Stimulated activated CD4-positive, alpha-beta T cell treated with anti-CD3 and anti-CD28 coated beads, Interleukin-4, amount 100 ng/mL, for 24 hours (primary cell): ENCODE measurements at regions not wholly inside any gene's neighbourhood (a gene's known extent, or its start where the extent isn't known, plus 50 kb on each side); places are given as distances from the start of the nearest gene placed in this dataset.

ENCODE experiments used
- DNase-seq: peaks from one replicate; pipeline ENCODE4 v3.0.0-alpha.2; 2020

DNA sequence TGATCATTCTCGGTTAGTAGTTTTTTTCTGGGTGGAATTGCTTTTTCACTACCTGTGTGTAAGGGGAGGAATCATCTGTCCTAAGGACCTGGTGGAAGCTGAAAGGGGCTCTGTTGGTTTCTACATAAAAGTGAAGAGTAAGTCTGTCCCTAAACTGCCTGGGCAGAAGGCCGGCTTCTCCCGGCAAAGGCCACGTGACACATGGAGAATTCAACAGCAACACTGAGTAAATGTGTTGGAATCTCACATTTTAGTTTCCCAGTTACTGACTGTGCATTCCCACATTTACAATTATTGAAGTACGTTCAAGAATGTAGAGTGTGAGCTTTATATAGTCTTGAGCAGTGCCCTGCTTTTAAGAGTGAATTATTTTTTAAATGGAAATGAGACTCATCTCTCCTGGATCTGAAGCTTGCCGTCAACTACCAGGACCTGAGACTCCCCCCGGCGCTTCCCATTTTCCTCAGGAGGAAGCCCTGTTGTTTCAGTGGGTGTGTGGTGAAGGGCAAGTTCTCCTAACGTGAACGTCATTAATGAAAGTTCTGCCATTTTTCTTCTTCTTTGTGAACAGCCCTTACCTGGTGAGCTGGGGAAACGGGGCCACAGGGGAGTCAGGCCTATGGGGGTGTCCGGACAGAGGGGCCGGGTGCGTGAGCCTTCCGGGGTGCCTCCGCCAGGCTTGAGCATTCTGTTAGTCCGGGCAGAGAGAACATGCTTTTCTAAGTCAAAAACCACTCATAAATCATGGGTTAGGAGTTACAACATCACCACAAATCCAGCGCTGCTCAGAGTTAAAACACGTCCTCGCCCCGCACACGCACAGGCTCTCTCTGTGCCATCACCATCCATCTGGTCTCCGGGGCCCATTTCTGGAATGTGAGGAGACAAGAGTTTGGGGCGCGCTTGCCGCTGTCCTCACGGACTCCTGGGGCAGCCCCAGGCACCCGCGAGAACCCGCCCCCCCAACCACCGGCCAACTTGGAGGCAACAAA is 56.6 kb upstream of the SMOC2 start:
- no peak for DNase-seq

- DNase-seq: no peak
Observed at GRCh38 chr6:168385037-168385759, 55.8 kb upstream of the SMOC2 start.

- no peak for DNase-seq
Observed at GRCh38 chr6:168385858-168386735, 54.9 kb upstream of the SMOC2 start.

GRCh38 chr6:168386973-168387372 is 54.0 kb upstream of the SMOC2 start:
- DNase-seq: no peak

DNA sequence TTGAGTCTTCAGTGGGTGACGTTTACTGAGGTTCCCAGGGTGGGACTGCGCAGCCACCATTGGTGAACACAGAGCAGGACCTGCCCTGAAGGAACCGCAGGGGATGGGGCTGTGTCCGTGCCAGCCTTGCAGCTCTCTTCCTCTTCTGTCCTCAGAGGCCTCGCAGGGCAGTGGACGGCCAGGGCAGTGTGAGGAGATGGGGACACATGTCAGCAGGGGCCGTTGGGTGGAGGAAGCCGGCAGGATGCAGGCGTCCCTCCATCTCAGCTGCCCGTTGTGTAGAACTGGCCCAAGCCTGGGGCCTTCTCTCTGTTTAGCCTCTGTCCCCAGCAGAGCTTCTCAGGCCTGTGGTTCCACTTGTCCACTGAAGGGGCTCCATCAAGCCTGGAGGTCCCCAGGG is 53.6 kb upstream of the SMOC2 start:
- DNase-seq: no peak

- no peak for DNase-seq
Observed at GRCh38 chr6:168387911-168388310, 53.1 kb upstream of the SMOC2 start.

GRCh38 chr6:168388641-168389633 is 52.0 kb upstream of the SMOC2 start:
- DNase-seq: no peak

DNA sequence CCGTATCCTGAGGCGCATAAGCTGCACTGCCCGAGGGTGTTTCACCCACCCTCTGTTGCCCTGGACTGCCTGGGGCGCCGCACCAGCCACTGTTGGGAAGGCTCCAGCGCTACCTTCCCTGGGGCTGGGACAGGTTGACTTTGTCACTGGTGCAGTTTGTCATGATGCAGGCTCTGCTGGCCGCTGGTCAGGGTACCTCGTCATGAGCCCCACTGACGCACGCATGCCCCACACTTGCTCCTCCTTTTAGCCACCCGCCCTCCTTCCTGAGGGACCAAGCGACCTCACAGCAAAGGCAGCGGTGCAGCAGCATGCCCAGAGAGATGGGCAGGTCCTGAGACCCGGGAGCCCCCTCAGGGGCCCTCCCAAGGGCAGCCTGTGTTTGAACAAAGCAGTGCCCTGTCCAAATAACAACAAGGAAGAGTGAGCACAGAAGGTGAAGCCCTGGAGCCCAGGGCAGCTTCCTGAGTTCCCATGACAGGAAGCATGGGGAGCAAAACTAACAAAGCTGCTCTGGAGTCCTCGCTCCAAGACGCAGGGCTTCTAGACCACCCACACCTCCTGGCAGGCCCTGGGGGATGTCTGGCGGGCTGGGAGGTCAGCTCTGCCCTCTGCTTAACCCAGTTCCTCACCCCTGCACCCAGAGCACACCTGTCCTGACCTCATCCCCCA is 50.1 kb upstream of the SMOC2 start:
- DNase-seq: no peak
